ENCODE measurements at regions not wholly inside any gene's neighbourhood (a gene's known extent, or its start where the extent isn't known, plus 50 kb on each side); places are given as distances from the start of the nearest gene placed in this dataset.
"Not testable (repeated sequence)": the region's sequence is repeated elsewhere in the genome, so short reads cannot be mapped to it uniquely, and the experiment has no call there.

- peaks cover 3% of the 10 kb centered on the region for H3K9me3 Mint-ChIP-seq (ENCODE audit: unreplicated experiment)
- no peak overlapping the region for H3K4me3 Mint-ChIP-seq (ENCODE audit: unreplicated experiment)
- H3K36me3 Mint-ChIP-seq (ENCODE audit: unreplicated experiment): no peaks in the 10 kb centered on the region
- no peaks in the 10 kb centered on the region for H3K4me1 Mint-ChIP-seq (ENCODE audit: unreplicated experiment)
- no peak for DNase-seq (ENCODE audit: extremely low spot score, unreplicated experiment)
- H3K27me3 Mint-ChIP-seq (ENCODE audit: unreplicated experiment): peaks cover 4% of the 10 kb centered on the region
- H3K27ac Mint-ChIP-seq (ENCODE audit: unreplicated experiment): no peak overlapping the region
- no peak for TF ChIP-seq CTCF (IDR thresholded peaks at IDR 0.05)
These were observed 270.5 kb downstream of the FGFR2 start for GRCh38 chr10:121327727-121328126.

- H3K4me1 Mint-ChIP-seq (ENCODE audit: unreplicated experiment); H3K27ac Mint-ChIP-seq (ENCODE audit: unreplicated experiment); H3K36me3 Mint-ChIP-seq (ENCODE audit: unreplicated experiment); H3K4me3 Mint-ChIP-seq (ENCODE audit: unreplicated experiment); H3K27me3 Mint-ChIP-seq (ENCODE audit: unreplicated experiment); DNase-seq (ENCODE audit: extremely low spot score, unreplicated experiment); H3K9me3 Mint-ChIP-seq (ENCODE audit: unreplicated experiment): not testable (repeated sequence)
These were observed 268.6 kb downstream of the FGFR2 start for GRCh38 chr10:121329631-121330030.

- H3K27me3 Mint-ChIP-seq (ENCODE audit: unreplicated experiment): no peaks in the 10 kb centered on the region
- no peak for TF ChIP-seq CTCF (IDR thresholded peaks at IDR 0.05)
- DNase-seq (ENCODE audit: extremely low spot score, unreplicated experiment): no peak
- H3K4me3 Mint-ChIP-seq (ENCODE audit: unreplicated experiment): no peak overlapping the region
- H3K27ac Mint-ChIP-seq (ENCODE audit: unreplicated experiment): no peak overlapping the region
- no peaks in the 10 kb centered on the region for H3K36me3 Mint-ChIP-seq (ENCODE audit: unreplicated experiment)
- no peaks in the 10 kb centered on the region for H3K4me1 Mint-ChIP-seq (ENCODE audit: unreplicated experiment)
- peaks cover 3% of the 10 kb centered on the region for H3K9me3 Mint-ChIP-seq (ENCODE audit: unreplicated experiment)
These were observed 267.7 kb downstream of the FGFR2 start for GRCh38 chr10:121330563-121330962.

- Mint-ChIP-seq H3K9me3 (ENCODE audit: unreplicated experiment) (no peaks in the 10 kb centered on the region), H3K27ac (ENCODE audit: unreplicated experiment) (no peak overlapping the region), H3K4me3 (ENCODE audit: unreplicated experiment) (no peak overlapping the region), H3K4me1 (ENCODE audit: unreplicated experiment) (no peaks in the 10 kb centered on the region), H3K27me3 (ENCODE audit: unreplicated experiment) (no peaks in the 10 kb centered on the region), H3K36me3 (ENCODE audit: unreplicated experiment) (no peaks in the 10 kb centered on the region)
- TF ChIP-seq CTCF (IDR thresholded peaks at IDR 0.05): no peak
- DNase-seq (ENCODE audit: extremely low spot score, unreplicated experiment): no peak
These were observed 265.9 kb downstream of the FGFR2 start for GRCh38 chr10:121332353-121332752.

GRCh38 chr10:121332829-121333765 is 265.1 kb downstream of the FGFR2 start:
- no peak for DNase-seq (ENCODE audit: extremely low spot score, unreplicated experiment)
- Mint-ChIP-seq H3K27ac (ENCODE audit: unreplicated experiment) (no peak overlapping the region), H3K4me1 (ENCODE audit: unreplicated experiment) (no peaks in the 10 kb centered on the region), H3K36me3 (ENCODE audit: unreplicated experiment) (no peaks in the 10 kb centered on the region), H3K27me3 (ENCODE audit: unreplicated experiment) (no peaks in the 10 kb centered on the region), H3K9me3 (ENCODE audit: unreplicated experiment) (no peaks in the 10 kb centered on the region), H3K4me3 (ENCODE audit: unreplicated experiment) (no peak overlapping the region)
- no peak for TF ChIP-seq CTCF (IDR thresholded peaks at IDR 0.05)
